Forelimb muscle (tissue), 1 donor: ENCODE measurements at regions not wholly inside any gene's neighbourhood (a gene's known extent, or its start where the extent isn't known, plus 50 kb on each side); places are given as distances from the start of the nearest gene placed in this dataset.

Experiments
- DNase-seq: peaks from one replicate; pipeline ENCODE4 v3.0.0-alpha.2; 2013; ENCODE audit warnings: low read depth

DNA sequence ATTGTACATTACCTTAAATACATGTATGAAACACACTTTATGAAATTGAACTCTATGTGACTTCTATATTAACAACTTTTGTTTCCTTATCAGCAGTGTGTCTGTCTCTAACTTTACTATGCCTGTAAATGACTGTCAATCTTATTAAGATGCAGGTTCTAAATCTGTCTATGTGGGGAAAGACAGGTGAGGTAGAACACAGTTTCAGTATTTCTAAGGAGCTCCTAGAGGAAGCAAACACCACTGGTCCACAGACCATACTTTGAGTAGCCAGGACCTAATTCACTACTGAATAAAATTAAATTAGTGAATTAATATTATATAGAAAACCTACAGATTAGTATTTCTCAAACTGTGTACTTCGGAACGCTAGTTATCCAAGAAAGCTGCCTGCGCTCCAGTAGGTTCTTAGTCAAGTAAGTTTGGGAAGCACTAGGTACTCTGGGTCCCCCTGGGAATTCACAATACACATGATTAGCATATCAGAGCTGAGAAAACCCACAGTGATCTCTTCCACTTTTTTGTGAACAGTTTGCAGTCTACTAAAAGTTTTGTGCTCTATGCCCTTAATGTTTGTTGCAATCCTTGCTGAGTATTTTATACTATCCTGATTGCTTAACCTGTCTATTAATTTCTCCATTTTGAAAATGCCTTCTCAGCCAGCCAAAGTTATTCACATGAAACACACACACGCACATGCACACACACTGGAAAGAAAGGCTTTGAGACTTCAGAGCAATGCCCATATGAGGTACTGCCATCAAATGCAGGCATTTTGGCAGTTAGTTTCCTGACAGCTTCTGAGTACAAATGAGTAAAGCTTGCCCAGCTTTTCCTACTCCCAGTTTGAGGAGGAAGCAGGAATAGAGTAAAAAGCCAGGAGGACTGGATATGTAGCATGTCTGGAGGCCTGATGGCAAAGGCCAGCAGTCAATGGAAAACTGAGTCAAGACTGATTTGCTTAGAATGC is 133.6 kb upstream of the CPEB2 start:
- DNase-seq: no peak

DNA sequence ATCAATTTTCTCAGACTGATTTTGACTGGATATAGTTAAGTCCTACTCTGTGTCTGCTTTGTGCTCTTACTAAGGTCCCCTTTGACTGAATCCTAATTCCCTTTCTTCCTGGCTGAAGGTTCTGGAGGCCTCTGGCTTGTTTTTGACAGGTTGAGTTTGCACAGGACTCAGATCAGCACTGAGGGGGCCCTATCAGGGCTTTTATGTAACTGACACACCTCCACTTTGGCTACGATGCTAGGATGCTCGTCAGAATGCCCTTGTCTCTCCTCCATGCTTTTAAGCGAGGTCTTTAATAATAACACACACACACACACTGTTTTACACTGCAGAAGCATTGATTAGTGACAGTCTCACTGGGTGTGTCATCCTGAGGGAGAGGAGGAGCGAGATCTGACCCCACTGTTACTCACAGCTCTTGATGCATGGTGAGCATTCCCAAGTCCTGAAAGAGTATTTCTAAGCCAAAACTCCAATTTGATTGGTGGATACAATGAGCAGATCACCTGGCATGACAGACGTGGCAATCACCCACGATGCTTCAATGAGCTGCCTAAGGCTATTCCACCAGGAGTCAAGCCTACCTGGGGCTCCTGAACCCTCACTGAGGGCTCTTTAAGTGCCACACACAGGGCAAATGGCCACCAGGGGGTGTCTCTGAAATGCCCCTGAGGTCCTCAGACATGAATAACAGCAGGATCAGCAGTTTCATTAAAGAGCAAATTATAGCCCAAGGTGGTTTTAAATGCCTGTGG is 130.4 kb upstream of the CPEB2 start:
- DNase-seq: no peak

DNA sequence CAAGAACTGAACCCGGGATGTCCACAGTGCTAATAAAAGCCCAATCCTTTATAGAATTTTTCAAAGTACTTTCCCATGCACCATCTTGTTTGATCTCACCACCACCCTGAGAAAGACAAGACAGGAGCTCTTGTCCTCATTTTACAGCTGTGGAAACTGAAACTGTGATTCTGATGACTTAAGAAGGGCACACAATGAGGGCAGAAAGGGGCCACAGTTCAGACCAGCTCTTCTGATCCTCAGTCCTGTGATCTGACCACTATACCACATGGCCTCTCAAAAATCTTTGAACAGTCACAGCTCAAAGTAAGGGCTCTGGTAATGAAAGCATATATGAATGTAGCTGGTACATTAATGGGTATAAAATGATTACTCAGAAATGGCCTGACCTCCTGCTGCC is 127.3 kb upstream of the CPEB2 start:
- no peak for DNase-seq

DNA sequence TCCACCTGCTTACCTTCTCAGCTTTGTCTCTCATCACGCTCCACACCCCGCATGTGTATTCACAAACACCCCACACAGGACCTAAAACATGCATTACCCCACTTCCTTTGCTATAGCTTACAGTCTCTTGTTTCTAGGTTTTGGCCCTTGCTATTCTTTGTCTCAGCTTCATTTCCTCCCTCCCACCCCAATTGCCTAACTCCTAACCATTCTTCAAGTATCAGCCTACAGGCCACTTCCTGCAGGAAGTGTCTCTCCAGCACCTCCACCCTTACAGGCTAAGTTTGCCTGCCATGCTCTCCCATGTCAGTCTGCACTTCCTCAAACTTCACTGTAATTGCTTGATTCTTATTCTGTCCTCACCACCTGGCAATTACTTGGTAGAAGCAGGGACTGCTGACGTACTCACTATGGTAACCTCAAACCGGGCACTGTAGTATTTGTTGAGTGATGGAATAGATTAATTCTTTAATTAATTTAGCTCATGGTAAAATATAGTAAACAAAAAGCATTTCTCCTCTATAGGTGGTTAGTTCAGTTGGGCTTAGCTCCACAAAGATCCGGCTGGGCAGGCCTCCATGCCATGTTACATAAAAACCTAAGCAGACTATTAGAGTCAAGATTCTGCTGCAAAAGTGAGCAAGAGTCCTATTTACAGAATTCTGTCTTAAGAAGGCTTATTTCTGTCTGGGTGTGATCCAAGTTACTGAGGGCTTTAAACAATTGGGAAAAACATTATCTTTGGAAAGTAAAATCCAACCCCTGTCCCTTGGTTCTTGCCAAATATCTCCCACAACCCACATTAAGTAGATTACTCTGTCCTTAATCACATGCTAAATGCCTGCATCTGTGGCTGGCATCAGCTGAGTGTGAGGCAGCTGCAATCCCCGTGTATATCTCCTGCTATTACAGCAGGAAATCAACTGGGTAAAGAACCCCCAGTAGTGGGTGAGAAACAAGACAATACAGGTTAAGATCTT is 124.7 kb upstream of the CPEB2 start:
- no peak for DNase-seq

DNA sequence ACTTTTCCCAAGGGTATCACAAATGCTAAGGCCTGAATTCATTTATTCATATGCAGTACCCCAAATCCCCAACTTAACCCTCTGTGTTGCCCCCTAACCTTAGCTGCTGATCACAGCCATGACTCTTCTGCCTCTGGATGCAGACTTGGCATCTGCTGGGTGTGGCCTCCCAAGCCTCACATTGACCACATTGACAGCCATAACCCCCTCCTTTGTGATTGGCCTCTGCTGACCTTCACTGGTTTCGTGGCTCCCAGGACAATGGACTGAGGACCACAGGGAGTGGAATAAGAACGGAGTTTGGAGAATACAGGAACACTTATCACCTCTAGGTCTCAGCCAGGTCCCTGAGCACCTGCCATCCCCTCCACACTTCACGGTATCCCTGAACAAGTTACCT is 123.6 kb upstream of the CPEB2 start:
- DNase-seq: no peak

DNA sequence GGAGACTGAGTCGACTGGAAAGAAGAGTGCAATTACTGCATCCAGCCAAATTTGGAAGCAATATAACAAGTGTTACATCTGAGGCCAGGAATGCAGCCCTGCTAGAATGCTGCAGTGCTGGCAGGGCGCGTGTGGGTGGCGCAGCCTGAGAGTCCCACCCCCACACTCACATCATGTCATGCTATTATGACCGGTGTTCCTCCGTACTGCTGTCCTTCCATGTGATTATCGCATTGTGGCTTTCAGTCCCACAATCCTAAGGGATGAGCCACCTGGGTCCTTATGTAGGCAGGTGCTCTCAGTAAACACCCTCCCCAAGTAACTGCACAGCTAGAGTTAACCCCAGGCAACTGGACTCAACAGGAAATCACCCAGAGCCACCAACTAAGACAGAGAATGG is 122.6 kb upstream of the CPEB2 start:
- no peak for DNase-seq

DNA sequence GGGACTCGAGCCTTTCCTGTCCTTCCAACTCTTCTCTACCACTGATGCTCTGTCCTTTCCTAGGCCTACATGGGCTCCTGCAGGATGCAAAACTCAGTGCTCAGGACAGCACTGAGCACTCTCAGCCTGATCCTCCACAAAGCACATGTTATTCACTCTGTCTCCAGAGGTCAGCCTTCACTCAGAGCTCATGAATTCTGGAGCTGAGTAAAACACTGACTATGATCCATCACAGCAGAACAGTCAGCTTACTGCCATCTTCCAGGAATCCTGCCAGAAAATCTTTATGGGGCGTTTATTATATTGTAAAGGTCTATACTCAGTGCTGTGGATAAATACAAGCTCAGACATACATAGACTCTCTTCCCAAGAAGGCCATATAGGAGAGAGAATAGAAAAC is 121.5 kb upstream of the CPEB2 start:
- no peak for DNase-seq

DNA sequence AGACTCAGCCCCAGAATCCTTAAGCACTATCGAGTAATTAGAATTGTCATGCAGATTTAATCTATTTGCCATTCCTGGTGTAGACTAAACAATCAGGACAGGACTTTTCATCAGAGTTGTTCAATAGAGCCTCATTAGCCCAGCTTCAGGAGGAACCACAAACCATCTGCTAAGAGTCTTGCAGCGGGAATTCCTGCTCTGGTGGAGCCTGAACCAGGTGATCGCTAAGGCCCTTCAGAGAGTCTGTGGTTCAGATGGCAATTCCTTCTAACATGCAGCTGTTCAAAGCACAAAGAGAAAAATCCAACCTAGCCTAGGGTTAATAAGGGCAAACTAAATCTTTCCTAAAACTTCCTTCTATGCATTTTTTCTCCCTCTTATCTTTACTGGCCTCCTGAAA is 119.1 kb upstream of the CPEB2 start:
- no peak for DNase-seq

DNA sequence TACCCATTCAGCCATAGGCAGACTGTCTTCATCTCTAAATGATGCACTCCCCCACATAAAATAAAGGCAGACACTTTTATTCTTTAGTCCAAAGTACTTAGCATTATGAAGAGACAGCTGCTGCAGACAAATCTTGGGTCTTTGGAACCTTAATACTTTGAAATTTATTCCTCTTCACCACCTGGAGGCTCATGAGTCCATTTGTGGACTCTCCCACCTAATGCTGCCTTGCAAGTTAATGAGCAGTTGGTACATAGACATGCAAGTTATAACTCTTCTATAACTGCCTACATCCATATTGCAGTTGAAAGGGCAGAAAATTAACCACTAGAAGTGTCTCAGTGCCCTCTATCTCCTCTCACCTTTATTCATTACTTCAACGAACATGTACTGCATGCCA is 118.6 kb upstream of the CPEB2 start:
- DNase-seq: no peak

DNA sequence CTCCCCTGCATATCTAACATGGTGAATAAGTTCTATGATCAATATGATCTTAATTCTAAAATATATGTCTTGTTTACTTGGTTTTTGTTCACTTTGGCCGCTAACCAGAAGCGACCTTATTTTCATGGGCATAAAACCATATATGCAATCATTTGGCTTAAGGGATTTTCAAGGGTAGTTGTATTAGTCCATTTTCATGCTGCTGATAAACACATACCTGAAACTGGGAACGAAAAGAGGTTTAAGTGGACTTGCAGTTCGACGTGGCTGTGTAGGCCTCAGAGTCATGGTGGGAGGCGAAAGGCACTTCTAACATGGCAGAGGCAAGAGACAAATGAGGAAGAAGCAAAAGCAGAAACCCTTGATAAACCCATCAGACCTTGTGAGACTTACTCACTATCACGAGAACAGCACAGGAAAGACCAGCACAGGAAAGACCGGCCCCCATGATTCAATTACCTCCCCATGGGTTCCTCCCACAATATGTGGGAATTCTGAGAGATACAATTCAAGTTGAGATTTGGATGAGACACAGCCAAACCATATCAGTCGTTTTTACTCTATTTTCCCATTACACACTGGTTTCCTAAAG is 114.3 kb upstream of the CPEB2 start:
- no peak for DNase-seq

DNA sequence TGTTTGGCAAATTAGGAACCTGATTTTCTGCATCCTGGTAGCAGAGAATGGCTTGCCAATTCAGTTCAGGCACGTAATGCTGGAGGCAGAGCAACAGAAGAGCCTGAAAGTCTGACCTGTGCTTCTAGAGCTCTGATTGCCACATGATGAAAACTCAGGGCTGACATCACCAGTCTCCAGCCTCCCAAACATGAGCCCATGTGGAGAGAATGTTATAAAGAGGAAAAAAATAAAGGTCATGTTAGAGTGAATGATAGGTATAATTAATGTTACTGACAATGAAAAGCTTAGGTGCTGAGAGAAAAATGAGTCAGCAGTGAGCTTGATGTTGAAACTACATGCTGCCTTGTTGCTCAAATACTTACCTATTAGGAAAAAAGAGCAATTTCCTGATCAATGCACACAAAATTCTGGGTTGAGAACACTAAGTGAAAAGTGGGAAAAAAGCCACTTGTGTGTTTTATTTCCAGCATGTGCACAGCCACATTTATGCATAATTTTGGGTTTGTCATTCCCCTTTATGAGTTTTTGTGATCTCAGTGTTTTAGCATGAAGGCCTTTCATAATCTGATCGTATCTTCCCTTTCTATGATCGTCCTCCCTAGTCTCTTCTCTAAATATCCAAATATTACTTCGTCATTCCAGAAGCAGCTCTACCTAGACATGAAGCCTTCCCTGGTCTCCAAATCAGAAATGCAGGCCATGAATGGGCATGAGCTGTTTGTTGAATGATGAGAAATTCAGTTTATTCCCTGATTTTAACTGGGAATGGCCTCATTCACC is 113.3 kb upstream of the CPEB2 start:
- no peak for DNase-seq

DNA sequence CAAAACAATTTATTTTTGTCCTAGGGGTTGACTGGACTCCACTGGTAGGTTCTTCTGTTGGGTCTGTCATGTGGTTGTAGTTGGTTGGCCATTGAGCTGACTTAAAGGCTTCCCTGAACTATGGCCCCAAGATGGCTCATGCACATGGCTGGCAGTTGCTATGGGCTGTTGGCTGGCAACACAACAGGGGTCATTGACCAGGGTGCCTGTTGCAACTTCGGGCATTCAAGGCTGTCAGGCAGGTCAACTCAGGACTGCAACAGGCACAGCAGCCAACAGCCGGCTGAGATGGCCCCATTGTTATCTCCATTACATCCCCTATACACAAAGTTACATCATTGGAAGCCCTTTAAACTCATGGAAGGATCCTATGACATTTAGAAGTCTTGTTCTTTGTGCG is 109.7 kb upstream of the CPEB2 start:
- no peak for DNase-seq

DNA sequence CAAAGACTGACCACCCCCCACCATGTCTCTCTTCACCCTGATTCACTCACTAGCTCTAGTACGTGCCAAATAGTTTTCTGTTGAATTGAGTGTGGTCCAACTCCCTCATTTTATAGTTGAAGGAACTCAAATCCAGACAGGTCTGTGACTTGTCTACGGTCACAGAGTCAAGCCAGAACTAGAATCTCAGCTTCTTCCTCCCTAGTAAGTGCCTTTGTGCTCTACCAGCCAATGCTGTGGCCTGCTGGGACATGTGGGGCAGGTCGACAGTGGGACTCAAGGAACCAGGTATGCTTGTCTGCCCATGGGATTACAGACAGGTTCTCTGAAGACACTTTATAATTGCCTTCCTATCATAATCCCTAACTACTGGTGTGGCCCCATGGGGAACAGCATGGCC is 108.6 kb upstream of the CPEB2 start:
- no peak for DNase-seq

DNA sequence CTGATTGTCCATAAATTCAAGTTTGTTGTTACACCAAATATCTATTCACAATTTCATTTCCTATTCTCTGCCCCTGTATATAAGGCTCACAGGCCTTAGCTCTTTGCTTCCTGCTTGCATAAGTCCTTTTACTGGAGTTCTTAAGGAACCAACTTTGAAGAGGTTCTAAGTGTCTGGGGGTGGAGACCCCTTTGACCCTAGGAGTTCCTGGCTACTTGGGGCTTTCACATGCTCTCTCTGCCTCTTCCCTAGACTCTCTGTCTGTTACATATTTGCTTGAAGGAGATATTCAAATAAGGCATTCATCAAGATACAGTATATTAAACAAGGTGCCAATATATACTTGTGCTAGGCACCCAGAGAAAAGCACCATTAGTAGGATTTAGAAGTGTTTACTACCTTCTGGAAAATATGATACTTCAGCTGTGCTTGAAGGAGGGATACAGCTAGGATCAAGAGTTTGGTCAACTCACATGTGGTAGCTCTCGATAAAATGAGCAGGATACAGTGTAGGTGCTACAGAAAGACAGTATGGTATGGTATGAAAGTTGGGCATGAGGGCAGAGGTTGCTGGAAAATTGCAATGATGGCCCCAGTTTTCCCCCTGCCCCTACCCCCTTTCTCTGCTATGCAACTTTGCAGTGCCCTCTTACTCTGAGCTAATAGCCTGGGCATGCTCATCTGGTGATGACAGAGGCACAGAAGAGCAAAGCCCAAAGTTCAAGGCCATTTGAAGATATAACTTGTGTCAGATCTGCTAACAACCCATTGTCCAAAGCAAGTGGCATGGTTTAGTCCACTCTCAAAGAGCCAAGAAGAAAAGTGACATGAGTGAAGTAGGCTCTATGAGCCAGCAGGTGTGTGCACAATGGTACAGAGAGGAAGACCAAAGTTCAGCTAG is 107.6 kb upstream of the CPEB2 start:
- DNase-seq: no peak

DNA sequence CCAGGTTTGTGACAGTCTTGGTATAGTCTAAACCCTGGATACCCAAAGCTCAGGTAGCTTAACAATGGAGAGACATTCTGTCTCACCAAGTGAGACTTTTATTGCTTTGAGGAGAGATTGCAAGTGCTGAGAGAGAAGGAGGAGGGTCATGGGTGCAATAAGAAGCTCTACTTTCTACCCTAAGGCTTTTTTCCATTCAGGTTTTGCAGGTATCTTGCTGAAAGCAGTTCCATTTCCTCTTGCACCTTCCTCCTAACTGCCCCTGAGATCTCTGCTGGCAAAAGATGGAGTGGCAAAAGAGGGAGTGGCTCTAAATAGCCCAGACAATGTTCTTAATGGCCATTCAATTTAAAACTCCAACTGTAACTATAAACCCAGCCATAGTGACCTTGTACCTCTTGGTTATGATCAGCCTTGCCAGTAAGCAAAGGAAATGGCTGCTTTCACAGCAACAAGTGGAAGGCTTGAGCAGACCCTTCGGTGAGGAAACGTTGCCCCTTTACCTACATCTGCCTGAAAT is 105.6 kb upstream of the CPEB2 start:
- no peak for DNase-seq

DNA sequence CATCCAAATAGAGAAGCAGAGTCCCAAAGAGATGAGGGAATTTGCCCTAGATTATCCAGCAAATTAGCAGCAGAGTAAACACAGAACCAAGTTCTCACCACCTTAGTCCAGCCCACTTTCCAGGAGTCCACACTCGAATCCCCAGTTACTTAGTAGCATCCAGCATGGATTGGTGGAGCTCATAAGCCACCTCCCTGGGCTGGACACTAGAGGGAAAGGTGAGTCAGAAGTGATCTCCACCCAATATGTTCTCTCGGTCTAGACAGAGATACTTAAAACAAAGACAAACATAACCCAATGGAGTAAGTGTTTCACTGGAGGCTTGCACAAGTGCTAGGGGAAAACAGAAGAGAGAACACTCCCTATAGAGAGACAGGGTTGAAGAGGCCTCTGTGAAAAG is 105.1 kb upstream of the CPEB2 start:
- DNase-seq: no peak

DNA sequence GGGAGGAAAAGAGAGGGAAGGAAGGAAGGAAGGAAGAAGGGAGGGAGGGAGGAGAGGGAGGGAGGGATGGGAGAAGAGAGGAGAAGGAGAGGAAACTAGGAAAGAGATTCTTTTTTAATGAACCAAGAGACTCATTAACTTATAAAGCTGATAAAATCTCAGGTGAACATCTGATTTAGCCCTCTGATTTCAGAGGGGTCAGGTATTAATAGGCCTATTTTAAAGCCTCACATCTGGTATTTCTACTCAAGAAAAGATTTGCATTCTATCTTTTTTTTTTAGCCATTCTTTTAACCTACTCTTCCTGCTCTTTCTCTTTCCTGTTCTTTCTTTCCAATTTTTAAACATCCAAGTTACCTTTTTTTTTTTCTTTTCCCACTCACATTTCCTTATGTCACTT is 103.3 kb upstream of the CPEB2 start:
- no peak for DNase-seq

DNA sequence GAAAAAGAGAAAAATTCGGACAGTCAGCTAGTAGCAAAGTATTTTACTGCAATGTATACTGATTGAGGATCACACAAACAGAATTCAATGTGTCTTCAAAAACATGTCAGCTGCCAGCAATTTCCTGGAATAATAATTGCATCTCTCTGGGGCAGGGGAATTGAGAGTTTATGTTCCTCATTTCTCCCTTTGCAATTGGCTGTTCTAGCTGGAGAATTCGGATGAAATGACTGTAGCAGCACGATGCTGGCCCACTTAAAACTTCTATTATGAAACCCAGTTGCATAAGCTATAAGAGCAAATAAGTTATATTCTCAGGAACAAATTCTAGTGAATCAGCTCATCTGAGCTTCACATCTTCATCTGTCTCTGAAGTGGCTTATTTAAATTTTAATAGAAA is 99.9 kb upstream of the CPEB2 start:
- DNase-seq: no peak

DNA sequence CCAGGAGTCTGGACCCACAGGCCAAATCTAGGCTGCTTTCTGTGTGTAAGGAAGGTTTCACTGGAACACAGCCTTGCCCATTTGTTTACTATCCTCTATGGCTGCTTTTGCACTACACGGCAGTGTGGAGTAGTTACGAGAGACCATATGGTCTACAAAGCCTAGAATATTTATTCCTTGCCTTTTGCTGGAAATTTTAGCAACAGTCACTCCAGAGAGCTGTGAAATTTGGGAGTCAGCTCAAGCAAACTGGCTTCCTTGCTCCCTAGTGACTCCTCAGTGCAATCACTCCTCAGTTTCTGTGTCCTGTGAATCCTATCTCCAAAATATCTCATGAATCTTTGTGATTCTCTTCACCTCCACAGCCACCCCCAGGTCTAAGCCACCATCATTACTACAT is 99.0 kb upstream of the CPEB2 start:
- DNase-seq: no peak
